Neuronal stem cell (in vitro differentiated cells): ENCODE measurements at regions not wholly inside any gene's neighbourhood (a gene's known extent, or its start where the extent isn't known, plus 50 kb on each side); places are given as distances from the start of the nearest gene placed in this dataset.

Source experiments
- DNase-seq: peaks from one replicate; pipeline ENCODE4 v3.0.0-alpha.2; 2013; ENCODE audit warnings: low spot score
- H2AFZ ChIP-seq: one replicate; pipeline ENCODE4 v1.6.1; 2013; ENCODE audit warnings: mild to moderate bottlenecking, low read length, inconsistent platforms
- H2AK5ac ChIP-seq: 2 replicates; pipeline ENCODE4 v1.6.1; 2013; ENCODE audit warnings: low read depth, mild to moderate bottlenecking, inconsistent platforms, low read length, moderate library complexity, mixed read lengths
- H2BK120ac ChIP-seq: 2 replicates; pipeline ENCODE4 v1.6.1; 2013; ENCODE audit warnings: low read depth, mild to moderate bottlenecking, inconsistent platforms, low read length, moderate library complexity, mixed read lengths
- H2BK12ac ChIP-seq: one replicate; pipeline ENCODE4 v1.6.1; 2013; ENCODE audit warnings: low read length, inconsistent platforms
- H2BK15ac ChIP-seq: 2 replicates; pipeline ENCODE4 v1.6.1; 2013; ENCODE audit warnings: mild to moderate bottlenecking, low read length, inconsistent platforms, mixed read lengths
- H2BK5ac ChIP-seq: one replicate; pipeline ENCODE4 v1.6.1; 2013; ENCODE audit warnings: inconsistent platforms, mild to moderate bottlenecking, low read length, moderate library complexity
- H3K14ac ChIP-seq: one replicate; pipeline ENCODE4 v1.6.1; 2013; ENCODE audit warnings: low read length, inconsistent platforms
- H3K18ac ChIP-seq: 2 replicates; pipeline ENCODE4 v1.6.1; 2013; ENCODE audit warnings: low read length, inconsistent platforms
- H3K23ac ChIP-seq: 2 replicates; pipeline ENCODE4 v1.6.1; 2013; ENCODE audit warnings: low read depth, mild to moderate bottlenecking, mixed read lengths, low read length, inconsistent platforms; ENCODE audit not compliant: poor library complexity
- H3K27ac ChIP-seq: replicated peaks from 3 replicates; pipeline ENCODE4 v1.5.1; 2013; ENCODE audit warnings: low read length, inconsistent platforms
- H3K27me3 ChIP-seq, 3 experiments: 2 replicates each; pipeline ENCODE4 v1.6.1; 2013; ENCODE audit warnings: low read length in 3 of 3, mild to moderate bottlenecking in 2 of 3, inconsistent platforms in 1 of 3, low read depth in 1 of 3, mixed read lengths in 1 of 3, moderate library complexity in 1 of 3; ENCODE audit not compliant: control insufficient read depth in 3 of 3, insufficient read depth in 3 of 3
- H3K36me3 ChIP-seq, 2 donors: replicated peaks in 1 of 2; 2 replicates each; pipeline ENCODE4 v1.6.1; 2013; ENCODE audit warnings: low read length in 2 of 2; ENCODE audit not compliant: control insufficient read depth in 2 of 2, insufficient read depth in 2 of 2
- H3K4ac ChIP-seq: 2 replicates; pipeline ENCODE4 v1.6.1; 2013; ENCODE audit warnings: inconsistent platforms, mild to moderate bottlenecking, low read length, moderate library complexity
- H3K4me1 ChIP-seq, 2 donors: 1 replicate in 1 of 2; 2 replicates in 1 of 2; pipeline ENCODE4 v1.6.1; 2013; ENCODE audit warnings: low read length in 2 of 2, low read depth in 1 of 2; ENCODE audit not compliant: control insufficient read depth in 2 of 2, insufficient read depth in 1 of 2
- H3K4me2 ChIP-seq: one replicate; pipeline ENCODE4 v1.6.1; 2013; ENCODE audit warnings: mild to moderate bottlenecking, low read length, inconsistent platforms; ENCODE audit not compliant: insufficient read depth, poor library complexity, severe bottlenecking
- H3K4me3 ChIP-seq, 2 donors: 2 replicates each; pipeline ENCODE4 v1.5.1; 2013; ENCODE audit warnings: low read length in 2 of 2, mild to moderate bottlenecking in 2 of 2, inconsistent platforms in 1 of 2, moderate library complexity in 1 of 2
- H3K79me1 ChIP-seq: one replicate; pipeline ENCODE4 v1.6.1; 2013; ENCODE audit warnings: low read depth, mild to moderate bottlenecking, inconsistent platforms, low read length, moderate library complexity
- H3K9ac ChIP-seq: one replicate; pipeline ENCODE4 v1.6.1; 2013; ENCODE audit warnings: mild to moderate bottlenecking, low read depth, low read length, inconsistent platforms; ENCODE audit not compliant: poor library complexity
- H3K9me3 ChIP-seq, 2 donors: replicated peaks in 1 of 2; 2 replicates each; pipeline versions ENCODE3 to v1.6.1; 2013; ENCODE audit warnings: low read length in 2 of 2, mild to moderate bottlenecking in 2 of 2, inconsistent platforms in 1 of 2, low read depth in 1 of 2, mixed read lengths in 1 of 2, moderate library complexity in 1 of 2; ENCODE audit not compliant: control insufficient read depth in 2 of 2, insufficient read depth in 1 of 2
- H4K8ac ChIP-seq: one replicate; pipeline ENCODE4 v1.6.1; 2013; ENCODE audit warnings: low read depth, mild to moderate bottlenecking, inconsistent platforms, low read length, moderate library complexity
- H4K91ac ChIP-seq: one replicate; pipeline ENCODE4 v1.6.1; 2013; ENCODE audit warnings: low read length, low read depth, mild to moderate bottlenecking, inconsistent platforms; ENCODE audit not compliant: poor library complexity
- WGBS, 2 donors: extraction: QIAGEN DNeasy Blood & Tissue Kit; methylation state at CpG; one replicate each; pipeline ENCODE4 v1.1.7; 2013; ENCODE audit warnings: missing lambda C conversion rate in 2 of 2, mixed read lengths in 1 of 2; ENCODE audit not compliant: insufficient read length in 2 of 2, insufficient replicate concordance in 1 of 2; ENCODE audit errors: extremely low coverage in 2 of 2; 5-methylcytosine and 5-hydroxymethylcytosine counted together

DNA sequence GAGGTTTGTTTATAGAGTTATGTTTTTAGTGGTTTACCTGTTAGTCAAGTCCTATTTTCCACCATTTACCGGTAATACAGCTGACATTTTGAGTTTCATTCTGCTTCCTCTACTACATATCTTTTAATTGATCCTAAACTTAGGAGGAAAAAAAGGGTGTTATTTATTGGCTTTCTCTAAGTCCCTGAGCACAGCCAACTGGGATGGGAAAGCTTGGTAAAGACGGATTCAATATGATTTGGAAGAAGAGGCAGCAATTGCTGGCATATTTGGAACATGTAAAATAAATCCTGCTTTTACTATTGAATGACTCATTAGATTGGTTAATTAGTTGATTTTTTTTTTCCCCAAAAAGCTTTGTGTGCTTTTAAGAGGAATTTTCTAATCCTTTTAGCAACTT is 475.7 kb downstream of the PRKD1 start:
- Histone ChIP-seq H2BK5ac (no peak overlapping the region), H3K79me1 (no peaks in the 10 kb centered on the region), H2AK5ac (no peak overlapping the region), H3K27ac (no peak overlapping the region), H3K4me3 (no peak overlapping the region), H3K4ac (no peak overlapping the region), H3K14ac (no peak overlapping the region), H2BK120ac (no peak overlapping the region), H3K36me3 (no peaks in the 10 kb centered on the region), H4K8ac (no peak overlapping the region), H2BK12ac (no peak overlapping the region), H3K4me2 (no peak overlapping the region), H2BK15ac (no peak overlapping the region), H3K27me3 (no peaks in the 10 kb centered on the region), H3K23ac (no peak overlapping the region), H3K18ac (no peak overlapping the region), H4K91ac (no peak overlapping the region), H2AFZ (no peak overlapping the region), H3K4me1 (peaks cover 0 to 3% of the 10 kb centered on the region in 2 donors), H3K9ac (no peak overlapping the region), H3K9me3 (no peaks in the 10 kb centered on the region)
- no CpG with 5 or more reads among the region's 2 CpGs for WGBS, 2 donors
- DNase-seq, result no peak

DNA sequence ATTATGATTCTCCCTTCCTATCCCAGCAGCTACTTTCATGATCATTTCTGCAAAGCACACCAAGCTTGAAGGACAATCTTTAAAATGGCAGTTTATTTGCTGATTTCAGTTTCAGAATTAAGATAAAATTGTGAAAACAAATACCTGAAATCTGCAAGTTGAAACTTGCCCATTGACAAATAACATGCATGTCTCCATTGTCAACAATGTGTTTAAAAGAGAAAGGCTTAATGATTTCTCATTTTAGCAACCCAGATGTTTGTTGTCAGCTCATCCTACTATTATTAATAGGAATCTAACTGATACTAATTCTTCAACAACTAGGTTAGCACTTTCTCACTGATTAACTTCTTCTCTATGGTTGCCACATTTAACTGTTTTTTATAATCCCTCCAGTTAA is 474.6 kb downstream of the PRKD1 start:
- H4K8ac ChIP-seq, result no peak overlapping the region
- no peak overlapping the region for H4K91ac ChIP-seq
- H3K4me1 ChIP-seq, result no peaks in the 10 kb centered on the region
- H2BK120ac ChIP-seq, result no peak overlapping the region
- no peak overlapping the region for H2AFZ ChIP-seq
- peak overlapping the region; percentile 74 for H3K27ac ChIP-seq
- H3K9ac ChIP-seq, result no peak overlapping the region
- no peak overlapping the region for H3K4me2 ChIP-seq
- no peak overlapping the region for H3K4me3 ChIP-seq
- H2BK5ac ChIP-seq, result no peak overlapping the region
- H2BK12ac ChIP-seq, result no peak overlapping the region
- no peak overlapping the region for H3K14ac ChIP-seq
- no peaks in the 10 kb centered on the region for H3K9me3 ChIP-seq
- no peak overlapping the region for H3K18ac ChIP-seq
- H2BK15ac ChIP-seq, result no peak overlapping the region
- H3K36me3 ChIP-seq, result no peaks in the 10 kb centered on the region
- no peak overlapping the region for H2AK5ac ChIP-seq
- H3K79me1 ChIP-seq, result no peaks in the 10 kb centered on the region
- no peak overlapping the region for H3K23ac ChIP-seq
- H3K4ac ChIP-seq, result no peak overlapping the region
- no peaks in the 10 kb centered on the region for H3K27me3 ChIP-seq
- DNase-seq, result no peak

DNA sequence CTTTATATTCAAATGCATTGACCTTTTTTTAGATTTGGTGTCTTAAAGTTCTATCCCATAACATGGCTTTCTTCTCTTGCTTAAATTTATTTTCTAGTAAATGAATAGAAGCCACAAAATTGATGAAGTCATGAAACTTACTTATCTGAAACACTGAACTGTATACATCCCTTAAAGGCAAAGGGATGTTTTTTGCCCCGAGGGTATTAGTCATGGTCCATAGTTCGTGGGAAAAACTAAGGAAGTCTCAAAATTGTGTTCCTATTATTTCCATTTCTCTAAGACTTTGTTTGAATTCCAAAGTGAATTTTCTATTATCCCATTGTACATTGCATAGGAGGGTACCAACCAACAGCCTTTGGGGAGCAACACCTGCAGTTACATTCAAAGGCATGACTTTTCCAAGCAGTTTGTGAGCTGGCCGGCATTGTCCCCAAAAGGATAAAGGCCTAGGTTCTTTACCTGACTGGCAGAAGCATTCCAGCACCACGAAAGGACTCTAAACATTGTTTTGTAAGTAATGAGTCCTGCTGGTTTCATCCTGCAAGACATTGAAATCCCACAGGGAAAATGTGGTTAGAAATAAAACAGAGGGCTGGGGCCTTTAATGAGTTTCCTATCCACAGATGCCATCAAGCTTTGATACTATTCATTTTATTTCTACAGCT is 473.5 kb downstream of the PRKD1 start:
- Histone ChIP-seq H3K4ac (no peak overlapping the region), H4K91ac (no peak overlapping the region), H3K4me2 (no peak overlapping the region), H3K18ac (no peak overlapping the region), H3K4me1 (no peaks in the 10 kb centered on the region), H3K79me1 (no peaks in the 10 kb centered on the region), H4K8ac (no peak overlapping the region), H3K36me3 (no peaks in the 10 kb centered on the region), H3K4me3 (no peak overlapping the region), H2AK5ac (no peak overlapping the region), H3K9ac (no peak overlapping the region), H2BK15ac (no peak overlapping the region), H3K27me3 (no peaks in the 10 kb centered on the region), H2BK12ac (no peak overlapping the region), H2AFZ (no peak overlapping the region), H2BK120ac (no peak overlapping the region), H3K9me3 (no peaks in the 10 kb centered on the region), H3K27ac (peak overlapping the region; percentile 81), H3K14ac (no peak overlapping the region), H3K23ac (no peak overlapping the region), H2BK5ac (no peak overlapping the region)
- peak; percentile 51 for DNase-seq
- no CpG with 5 or more reads among the region's 4 CpGs for WGBS, 2 donors

DNA sequence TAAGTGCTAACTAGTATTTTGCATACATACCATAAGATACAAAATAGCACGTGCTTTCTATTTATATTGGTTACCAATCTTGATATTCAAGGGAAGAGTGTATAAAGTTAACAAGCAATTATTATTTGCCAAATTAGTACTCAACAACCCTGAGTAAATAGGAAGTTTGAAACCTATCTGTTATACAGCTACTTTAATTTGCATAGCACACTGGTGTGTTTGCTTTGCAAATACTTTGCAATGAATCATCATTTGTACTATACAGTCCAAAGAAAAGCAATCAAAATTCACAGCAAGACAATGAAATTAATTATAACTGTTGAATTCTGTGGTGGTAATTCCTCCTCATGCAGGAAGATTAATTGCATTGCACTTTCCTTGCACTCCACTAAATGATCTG is 469.1 kb downstream of the PRKD1 start:
- no peaks in the 10 kb centered on the region for H3K27me3 ChIP-seq
- no peak overlapping the region for H4K8ac ChIP-seq
- H3K9me3 ChIP-seq, result no peaks in the 10 kb centered on the region
- no peak overlapping the region for H2BK12ac ChIP-seq
- no peak overlapping the region for H3K14ac ChIP-seq
- no peak overlapping the region for H2BK5ac ChIP-seq
- no peak overlapping the region for H2AFZ ChIP-seq
- no peaks in the 10 kb centered on the region for H3K79me1 ChIP-seq
- H3K27ac ChIP-seq, result no peak overlapping the region
- H3K4me1 ChIP-seq, result peaks cover 0 to 8% of the 10 kb centered on the region in 2 donors
- no peak overlapping the region for H3K4me2 ChIP-seq
- no peak overlapping the region for H2AK5ac ChIP-seq
- no peaks in the 10 kb centered on the region for H3K36me3 ChIP-seq
- WGBS, 2 donors, result no CpG with 5 or more reads among the region's 1 CpG
- no peak overlapping the region for H2BK15ac ChIP-seq
- no peak overlapping the region for H3K18ac ChIP-seq
- H3K9ac ChIP-seq, result no peak overlapping the region
- no peak overlapping the region for H4K91ac ChIP-seq
- H3K4ac ChIP-seq, result no peak overlapping the region
- DNase-seq, result no peak
- H2BK120ac ChIP-seq, result no peak overlapping the region
- H3K4me3 ChIP-seq, result no peak overlapping the region
- no peak overlapping the region for H3K23ac ChIP-seq
